Naive thymus-derived CD8-positive, alpha-beta T cell (primary cell): ENCODE measurements at regions not wholly inside any gene's neighbourhood (a gene's known extent, or its start where the extent isn't known, plus 50 kb on each side); places are given as distances from the start of the nearest gene placed in this dataset.
"Not testable (repeated sequence)": the region's sequence is repeated elsewhere in the genome, so short reads cannot be mapped to it uniquely, and the experiment has no call there.

ENCODE experiments used
- ATAC-seq, 2 donors: fragments of 150-1000 bp; cut with Tn5 transposase in 1 of 2; sonication (Bioruptor Pico), chemical (Tn5 transposase) in 1 of 2; 1 replicate in 1 of 2; 2 replicates in 1 of 2; pipeline ENCODE4 v1.10.0; 2021; ENCODE audit warnings: mild to moderate bottlenecking in 2 of 2, moderate library complexity in 2 of 2
- POLR2A ChIA-PET: fragments of 350-600 bp; sonication (Branson Sonifier 250); formaldehyde crosslinking; loops from one replicate; lab custom pipeline; 2021; ENCODE audit warnings: antibody characterized with exemption; lab: Charles Lee
- DNase-seq, 10 donors: peaks; one replicate each; pipeline versions ENCODE4 v3.0.0 to v3.0.0-alpha.2; 2020 to 2022
- H3K27ac Mint-ChIP-seq, 10 donors: one replicate each; pipeline ENCODE4 v1.8.0; 2020 to 2022; ENCODE audit warnings: mild to moderate bottlenecking in 10 of 10, mixed read lengths in 10 of 10, moderate library complexity in 4 of 10, inconsistent platforms in 1 of 10
- H3K27me3 Mint-ChIP-seq, 5 donors: one replicate each; pipeline ENCODE4 v1.8.0; 2021 to 2022; ENCODE audit warnings: mixed read lengths in 5 of 5
- H3K36me3 Mint-ChIP-seq, 3 donors: one replicate each; pipeline ENCODE4 v1.8.0; 2020 to 2022; ENCODE audit warnings: mixed read lengths in 3 of 3, mild to moderate bottlenecking in 2 of 3, inconsistent platforms in 1 of 3
- H3K4me1 Mint-ChIP-seq, 4 donors: one replicate each; pipeline ENCODE4 v1.8.0; 2021 to 2022; ENCODE audit warnings: mixed read lengths in 4 of 4
- H3K4me3 Mint-ChIP-seq, 10 donors: one replicate each; pipeline ENCODE4 v1.8.0; 2020 to 2022; ENCODE audit warnings: mild to moderate bottlenecking in 10 of 10, mixed read lengths in 10 of 10, moderate library complexity in 6 of 10, inconsistent platforms in 1 of 10
- H3K9me3 Mint-ChIP-seq, 9 donors: one replicate each; pipeline ENCODE4 v1.8.0; 2020 to 2022; ENCODE audit warnings: mixed read lengths in 9 of 9, mild to moderate bottlenecking in 3 of 9, inconsistent platforms in 1 of 9, moderate library complexity in 1 of 9

GRCh38 chr12:4822572-4822971, 87.1 kb upstream of the KCNA1 start:
- peaks cover 15 to 69% (median 45%) of the 10 kb centered on the region in 4 donors for H3K4me1 Mint-ChIP-seq
- POLR2A ChIA-PET: no interaction called here
- ATAC-seq: no peak
- no peak for DNase-seq
- no peak overlapping the region for H3K4me3 Mint-ChIP-seq
- no peaks in the 10 kb centered on the region for H3K9me3 Mint-ChIP-seq
- H3K36me3 Mint-ChIP-seq: no peaks in the 10 kb centered on the region
- H3K27ac Mint-ChIP-seq: no peak overlapping the region
- no peaks in the 10 kb centered on the region for H3K27me3 Mint-ChIP-seq

- POLR2A ChIA-PET: no interaction called here
- Mint-ChIP-seq H3K27me3 (no peaks in the 10 kb centered on the region), H3K27ac (no peak overlapping the region), H3K9me3 (no peaks in the 10 kb centered on the region), H3K4me1 (peaks cover 24 to 72% (median 49%) of the 10 kb centered on the region in 4 donors), H3K36me3 (no peaks in the 10 kb centered on the region), H3K4me3 (no peak overlapping the region)
- ATAC-seq (no peak), DNase-seq (no peak)
These were observed 85.3 kb upstream of the KCNA1 start for GRCh38 chr12:4824380-4824779.

- DNase-seq: peak in 2 of 10 donors; percentile 31 to 33
These were observed 84.5 kb upstream of the KCNA1 start for GRCh38 chr12:4825011-4825858.

GRCh38 chr12:4826909-4827308, 82.8 kb upstream of the KCNA1 start:
- POLR2A ChIA-PET: no interaction called here
- H3K4me3 Mint-ChIP-seq: no peak overlapping the region
- no peaks in the 10 kb centered on the region for H3K9me3 Mint-ChIP-seq
- H3K27ac Mint-ChIP-seq: peak overlapping the region in 3 of 10 donors; percentile 6 to 61 (median 48)
- DNase-seq (no peak), ATAC-seq (no peak)
- H3K4me1 Mint-ChIP-seq: peaks cover 29 to 78% (median 66%) of the 10 kb centered on the region in 4 donors
- no peaks in the 10 kb centered on the region for H3K36me3 Mint-ChIP-seq
- H3K27me3 Mint-ChIP-seq: no peaks in the 10 kb centered on the region

More at GRCh38 chr12:4825011-4825858, 84.5 kb upstream of the KCNA1 start:
- Mint-ChIP-seq H3K27me3 (no peaks in the 10 kb centered on the region), H3K36me3 (no peaks in the 10 kb centered on the region), H3K4me3 (peak overlapping the region in 5 of 10 donors; percentile 11 to 63 (median 33)), H3K9me3 (no peaks in the 10 kb centered on the region), H3K27ac (peak overlapping the region in 5 of 10 donors; percentile 44 to 85 (median 78)), H3K4me1 (peaks cover 31 to 72% (median 56%) of the 10 kb centered on the region in 4 donors)
- ATAC-seq: peak; percentile 40 to 48
- POLR2A ChIA-PET: no interaction called here

GRCh38 chr12:4828176-4828575, 81.5 kb upstream of the KCNA1 start:
- peaks cover 27 to 78% (median 66%) of the 10 kb centered on the region in 4 donors for H3K4me1 Mint-ChIP-seq
- peak overlapping the region in 4 of 10 donors; percentile 0 to 63 (median 23) for H3K27ac Mint-ChIP-seq
- H3K27me3 Mint-ChIP-seq: no peaks in the 10 kb centered on the region
- peaks cover 0 to 2% (median 0%) of the 10 kb centered on the region in 9 donors for H3K9me3 Mint-ChIP-seq
- H3K36me3 Mint-ChIP-seq: peaks cover 0 to under 1% (median 0%) of the 10 kb centered on the region in 3 donors
- DNase-seq: no peak
- peak overlapping the region in 3 of 10 donors; percentile 18 to 77 (median 36) for H3K4me3 Mint-ChIP-seq
- POLR2A ChIA-PET: no interaction called here
- ATAC-seq: no peak

GRCh38 chr12:4829161-4829792, 80.4 kb upstream of the KCNA1 start:
- peak overlapping the region in 9 of 10 donors; percentile 21 to 82 (median 63) for H3K27ac Mint-ChIP-seq
- no peaks in the 10 kb centered on the region for H3K27me3 Mint-ChIP-seq
- peaks cover 27 to 76% (median 65%) of the 10 kb centered on the region in 4 donors for H3K4me1 Mint-ChIP-seq
- H3K36me3 Mint-ChIP-seq: peaks cover 0 to 4% (median 0%) of the 10 kb centered on the region in 3 donors
- POLR2A ChIA-PET: no interaction called here
- peak overlapping the region; percentile 36 to 81 (median 73) for H3K4me3 Mint-ChIP-seq
- peak; percentile 89 to 91 for ATAC-seq
- H3K9me3 Mint-ChIP-seq: peaks cover 0 to 2% (median 0%) of the 10 kb centered on the region in 9 donors
- peak in 3 of 10 donors; percentile 29 to 59 (median 45) for DNase-seq

GRCh38 chr12:4829793-4830162, 79.9 kb upstream of the KCNA1 start:
- H3K27me3 Mint-ChIP-seq: no peaks in the 10 kb centered on the region
- H3K4me3 Mint-ChIP-seq: peak overlapping the region; percentile 36 to 81 (median 73)
- POLR2A ChIA-PET: no interaction called here
- H3K4me1 Mint-ChIP-seq: peaks cover 27 to 71% (median 60%) of the 10 kb centered on the region in 4 donors
- H3K36me3 Mint-ChIP-seq: peaks cover 0 to 4% (median 0%) of the 10 kb centered on the region in 3 donors
- H3K27ac Mint-ChIP-seq: peak overlapping the region in 9 of 10 donors; percentile 11 to 82 (median 63)
- peaks cover 0 to 2% (median 0%) of the 10 kb centered on the region in 9 donors for H3K9me3 Mint-ChIP-seq
- ATAC-seq (peak; percentile 13 to 21), DNase-seq (no peak)

- ATAC-seq (no peak), DNase-seq (no peak)
- H3K27me3 Mint-ChIP-seq: peaks cover 0 to 3% (median 0%) of the 10 kb centered on the region in 5 donors
- peaks cover 23 to 62% (median 51%) of the 10 kb centered on the region in 4 donors for H3K4me1 Mint-ChIP-seq
- H3K36me3 Mint-ChIP-seq: peaks cover 0 to 4% (median 0%) of the 10 kb centered on the region in 3 donors
- peak overlapping the region in 6 of 10 donors; percentile 9 to 79 (median 46) for H3K27ac Mint-ChIP-seq
- H3K4me3 Mint-ChIP-seq: peak overlapping the region in 9 of 10 donors; percentile 4 to 77 (median 68)
- H3K9me3 Mint-ChIP-seq: peaks cover 0 to 5% (median 0%) of the 10 kb centered on the region in 9 donors
- POLR2A ChIA-PET: no interaction called here
These were observed 79.0 kb upstream of the KCNA1 start for GRCh38 chr12:4830556-4831210.

GRCh38 chr12:4833053-4833452, 76.7 kb upstream of the KCNA1 start:
- ATAC-seq: no peak
- Mint-ChIP-seq H3K27ac (no peak overlapping the region), H3K4me1 (peaks cover 18 to 45% (median 33%) of the 10 kb centered on the region in 4 donors), H3K9me3 (peaks cover 0 to 5% (median 0%) of the 10 kb centered on the region in 9 donors), H3K27me3 (peaks cover 0 to 8% (median 0%) of the 10 kb centered on the region in 5 donors), H3K4me3 (no peak overlapping the region), H3K36me3 (peaks cover 0 to 4% (median 0%) of the 10 kb centered on the region in 3 donors)
- POLR2A ChIA-PET: no interaction called here
- no peak for DNase-seq

- H3K36me3 Mint-ChIP-seq: peaks cover 0 to 4% (median under 1%) of the 10 kb centered on the region in 3 donors
- H3K9me3 Mint-ChIP-seq: peaks cover 0 to 5% (median 0%) of the 10 kb centered on the region in 9 donors
- POLR2A ChIA-PET: no interaction called here
- H3K27ac Mint-ChIP-seq: no peak overlapping the region
- no peak for ATAC-seq
- DNase-seq: no peak
- H3K4me3 Mint-ChIP-seq: peak overlapping the region in 1 of 10 donors; percentile 6
- H3K4me1 Mint-ChIP-seq: peaks cover 13 to 40% (median 29%) of the 10 kb centered on the region in 4 donors
- H3K27me3 Mint-ChIP-seq: peaks cover 0 to 8% (median 0%) of the 10 kb centered on the region in 5 donors
These were observed 76.2 kb upstream of the KCNA1 start for GRCh38 chr12:4833524-4833923.

GRCh38 chr12:4842401-4842800, 67.3 kb upstream of the KCNA1 start:
- ATAC-seq, DNase-seq, H3K4me3 Mint-ChIP-seq, H3K27ac Mint-ChIP-seq, POLR2A ChIA-PET, H3K4me1 Mint-ChIP-seq, H3K36me3 Mint-ChIP-seq: not testable (repeated sequence)
- Mint-ChIP-seq H3K9me3 (peaks cover 0 to 21% (median 1%) of the 10 kb centered on the region in 9 donors), H3K27me3 (peaks cover 0 to 17% (median 6%) of the 10 kb centered on the region in 5 donors)

GRCh38 chr12:4843907-4844306, 65.8 kb upstream of the KCNA1 start:
- Mint-ChIP-seq H3K4me3 (no peak overlapping the region), H3K27me3 (peaks cover 0 to 16% (median 6%) of the 10 kb centered on the region in 5 donors), H3K36me3 (no peaks in the 10 kb centered on the region), H3K27ac (no peak overlapping the region), H3K9me3 (peaks cover 0 to 14% (median 0%) of the 10 kb centered on the region in 9 donors), H3K4me1 (peaks cover 0 to 3% (median 1%) of the 10 kb centered on the region in 4 donors)
- no peak for DNase-seq
- POLR2A ChIA-PET: no interaction called here
- ATAC-seq: no peak
